HG03108 (cell line): ENCODE measurements at regions not wholly inside any gene's neighbourhood (a gene's known extent, or its start where the extent isn't known, plus 50 kb on each side); places are given as distances from the start of the nearest gene placed in this dataset.

Experiments
- ATAC-seq: cut with Tn5 transposase; IDR thresholded peaks from one replicate; pipeline ENCODE4 v1.9.1; 2021; ENCODE audit warnings: moderate library complexity; ENCODE audit not compliant: unreplicated experiment

- ATAC-seq: no peak
Measured at GRCh38 chr18:78724214-78724914, 255.3 kb upstream of the SALL3 start.

GRCh38 chr18:78725426-78725825, 254.2 kb upstream of the SALL3 start:
- no peak for ATAC-seq

GRCh38 chr18:78726326-78727056, 253.1 kb upstream of the SALL3 start:
- ATAC-seq: no peak

GRCh38 chr18:78727057-78727739, 252.4 kb upstream of the SALL3 start:
- no peak for ATAC-seq

GRCh38 chr18:78727877-78728783, 251.5 kb upstream of the SALL3 start:
- ATAC-seq: no peak

- ATAC-seq: no peak
Measured at GRCh38 chr18:78728784-78729467, 250.7 kb upstream of the SALL3 start.

GRCh38 chr18:78730546-78730945, 249.1 kb upstream of the SALL3 start:
- ATAC-seq: no peak

- no peak for ATAC-seq
Measured at GRCh38 chr18:78731016-78731397, 248.6 kb upstream of the SALL3 start.

- no peak for ATAC-seq
Measured at GRCh38 chr18:78731398-78732032, 248.1 kb upstream of the SALL3 start.

- ATAC-seq: no peak
Measured at GRCh38 chr18:78732273-78733210, 247.1 kb upstream of the SALL3 start.

- no peak for ATAC-seq
Measured at GRCh38 chr18:78733762-78734613, 245.6 kb upstream of the SALL3 start.

GRCh38 chr18:78734614-78734945, 245.0 kb upstream of the SALL3 start:
- ATAC-seq: no peak

GRCh38 chr18:78735131-78736014, 244.2 kb upstream of the SALL3 start:
- ATAC-seq: no peak

GRCh38 chr18:78736015-78736690, 243.5 kb upstream of the SALL3 start:
- no peak for ATAC-seq

GRCh38 chr18:78737006-78737915, 242.4 kb upstream of the SALL3 start:
- no peak for ATAC-seq
